GM18907 (cell line): ENCODE measurements at regions not wholly inside any gene's neighbourhood (a gene's known extent, or its start where the extent isn't known, plus 50 kb on each side); places are given as distances from the start of the nearest gene placed in this dataset.
"Not testable (repeated sequence)": the region's sequence is repeated elsewhere in the genome, so short reads cannot be mapped to it uniquely, and the experiment has no call there.

Experiments used
- ATAC-seq: cut with Tn5 transposase; IDR thresholded peaks from one replicate; pipeline ENCODE4 v1.9.1; 2021; ENCODE audit warnings: mild to moderate bottlenecking, moderate library complexity; ENCODE audit not compliant: unreplicated experiment

DNA sequence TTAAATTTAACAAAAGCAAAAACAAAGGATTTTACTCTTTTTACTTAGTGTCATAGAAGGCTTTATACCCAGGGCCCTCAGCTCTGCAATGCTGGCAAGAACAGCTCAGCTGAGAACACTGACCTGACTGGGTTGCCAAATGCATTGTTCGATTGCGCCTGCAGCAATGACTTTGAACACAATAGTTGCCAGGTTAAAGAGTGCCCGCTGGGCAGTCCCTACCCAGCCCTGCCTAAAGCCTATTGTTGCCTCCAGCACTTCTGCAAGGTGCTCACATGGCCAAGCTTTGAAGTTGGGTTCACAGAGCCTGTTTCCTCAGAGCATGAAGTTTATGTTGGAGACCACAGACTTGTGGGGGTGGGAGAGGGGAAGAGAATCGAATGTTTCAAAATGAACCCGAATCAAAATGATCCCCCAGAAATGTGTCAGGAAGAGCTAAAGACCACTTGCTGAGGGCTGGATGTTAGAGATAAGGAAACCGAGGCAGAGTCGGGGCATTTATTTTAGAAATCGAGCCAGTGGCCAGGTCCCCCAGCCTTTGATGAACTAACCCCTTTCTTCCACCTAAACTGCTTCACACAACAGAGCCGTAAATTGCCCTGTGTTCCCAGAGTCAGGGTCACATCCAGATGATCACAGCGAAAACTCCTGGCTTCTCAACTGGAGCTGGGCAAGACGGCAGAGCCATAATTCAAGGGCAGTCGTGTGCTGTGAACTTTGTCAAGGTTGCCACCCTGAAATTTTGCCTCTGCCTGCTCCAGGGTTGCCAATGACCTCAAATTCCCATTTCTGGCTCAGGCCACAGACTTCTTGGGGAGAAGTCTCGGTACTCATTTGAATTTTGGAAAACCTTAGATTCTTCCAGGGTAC, 55.0 kb downstream of the FOXA2 start:
- no peak for ATAC-seq

DNA sequence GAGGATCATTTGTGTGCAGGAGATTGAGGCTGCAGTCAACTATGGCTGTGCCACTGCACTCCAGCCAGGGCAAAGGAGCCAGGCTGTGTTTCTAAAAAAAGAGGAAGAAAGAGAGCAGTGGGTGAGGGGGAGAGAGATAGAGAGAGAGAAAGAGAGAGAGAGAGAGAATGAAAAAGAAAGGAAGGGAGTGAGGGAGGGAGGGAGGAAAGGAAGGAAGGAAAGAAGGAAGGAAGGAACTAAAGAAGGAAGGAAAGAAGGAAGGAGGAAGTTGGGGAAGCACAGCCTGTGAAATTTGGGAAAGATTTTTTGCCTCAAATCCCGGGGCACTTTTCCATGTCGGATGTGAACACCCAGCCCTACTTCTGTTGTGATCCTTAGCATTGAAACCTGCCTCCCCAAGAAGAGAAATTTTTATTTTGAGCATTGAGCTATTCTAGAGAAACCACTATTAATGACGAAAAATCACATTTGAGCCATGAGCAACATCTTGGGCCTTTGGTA, 57.8 kb downstream of the FOXA2 start:
- no peak for ATAC-seq

DNA sequence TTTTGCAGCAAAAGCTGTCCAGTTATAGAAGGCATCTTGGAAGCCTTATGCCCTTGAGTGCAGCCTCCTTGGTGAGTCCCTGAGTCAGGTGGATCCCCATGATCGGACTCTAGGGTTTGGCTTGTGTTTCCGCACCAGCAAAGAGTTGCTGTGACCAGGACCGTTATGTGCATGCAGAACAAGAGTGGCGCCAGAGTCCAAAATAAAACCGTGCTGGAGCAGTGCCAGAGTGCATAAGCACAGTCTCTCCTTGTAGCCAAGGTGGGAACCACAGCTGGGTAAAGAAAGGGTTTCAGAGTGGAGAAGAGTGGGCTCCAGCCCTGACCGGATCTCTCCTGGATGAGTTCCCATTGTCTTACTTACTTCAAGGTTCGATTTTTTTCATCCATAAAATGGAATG, 58.6 kb downstream of the FOXA2 start:
- ATAC-seq, result no peak

DNA sequence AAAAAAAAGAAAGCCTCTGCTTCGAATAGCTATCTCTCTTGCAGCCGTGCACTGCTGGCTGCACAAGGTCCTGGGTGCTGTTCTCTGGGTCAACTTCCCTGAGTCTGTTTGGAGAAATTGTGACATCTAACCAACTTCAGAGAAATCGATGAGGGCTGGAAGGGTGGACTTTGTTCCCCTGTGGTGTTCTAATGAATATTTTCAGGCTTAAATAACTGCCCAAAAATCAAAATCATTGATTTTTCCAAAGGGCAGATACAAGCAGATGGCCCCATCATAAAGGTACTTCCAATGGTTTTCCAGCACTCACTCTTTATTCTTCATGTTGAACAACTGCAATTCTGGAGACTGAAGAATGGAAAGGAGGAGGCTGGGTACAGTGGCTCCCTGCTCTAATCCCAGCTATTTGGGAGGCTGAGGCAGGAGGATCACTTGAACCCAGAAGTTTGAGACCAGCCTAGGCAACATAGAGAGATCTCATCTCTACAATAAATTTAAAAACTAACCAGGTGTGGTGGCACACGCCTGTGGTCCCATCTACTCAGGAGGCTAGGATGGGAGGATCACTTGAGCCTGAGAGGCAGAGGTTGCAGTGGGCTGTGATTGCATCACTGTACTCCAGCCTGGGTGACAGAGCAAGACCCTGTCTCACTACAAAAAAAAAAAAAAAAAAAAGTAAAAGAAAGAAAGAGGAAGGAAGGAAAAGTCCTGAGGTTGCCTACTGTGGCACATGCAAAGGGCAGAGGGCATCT, 59.1 kb downstream of the FOXA2 start:
- no peak for ATAC-seq

DNA sequence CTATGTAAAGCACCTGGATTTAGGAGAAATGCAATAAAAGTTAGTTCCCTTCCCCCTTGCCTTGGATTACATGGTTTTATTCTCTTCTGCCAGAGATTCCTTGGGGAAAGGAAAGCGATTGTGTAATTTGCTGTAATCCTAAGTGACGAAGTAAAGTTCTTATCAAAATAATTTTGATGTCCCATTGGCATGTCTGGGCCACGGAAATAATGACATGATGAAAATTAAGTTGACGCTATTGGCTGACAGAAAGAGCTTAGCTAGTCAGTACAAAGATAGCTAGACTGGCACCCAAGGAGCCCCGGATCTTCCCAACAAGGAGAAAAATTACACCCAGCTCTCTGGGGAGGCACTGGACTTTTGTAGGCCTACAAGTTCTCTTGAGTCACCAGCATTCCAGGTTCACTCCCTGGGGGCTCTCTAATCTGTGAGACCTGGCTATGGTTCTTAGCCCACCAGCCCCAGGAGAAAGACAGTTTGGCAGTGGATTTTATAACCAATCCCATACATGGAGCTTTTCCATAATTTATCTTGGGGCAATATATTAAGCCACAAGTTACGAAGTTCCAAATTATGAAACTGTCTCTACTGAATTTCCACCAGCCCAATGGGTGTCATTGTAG, 59.9 kb downstream of the FOXA2 start:
- ATAC-seq, result no peak

DNA sequence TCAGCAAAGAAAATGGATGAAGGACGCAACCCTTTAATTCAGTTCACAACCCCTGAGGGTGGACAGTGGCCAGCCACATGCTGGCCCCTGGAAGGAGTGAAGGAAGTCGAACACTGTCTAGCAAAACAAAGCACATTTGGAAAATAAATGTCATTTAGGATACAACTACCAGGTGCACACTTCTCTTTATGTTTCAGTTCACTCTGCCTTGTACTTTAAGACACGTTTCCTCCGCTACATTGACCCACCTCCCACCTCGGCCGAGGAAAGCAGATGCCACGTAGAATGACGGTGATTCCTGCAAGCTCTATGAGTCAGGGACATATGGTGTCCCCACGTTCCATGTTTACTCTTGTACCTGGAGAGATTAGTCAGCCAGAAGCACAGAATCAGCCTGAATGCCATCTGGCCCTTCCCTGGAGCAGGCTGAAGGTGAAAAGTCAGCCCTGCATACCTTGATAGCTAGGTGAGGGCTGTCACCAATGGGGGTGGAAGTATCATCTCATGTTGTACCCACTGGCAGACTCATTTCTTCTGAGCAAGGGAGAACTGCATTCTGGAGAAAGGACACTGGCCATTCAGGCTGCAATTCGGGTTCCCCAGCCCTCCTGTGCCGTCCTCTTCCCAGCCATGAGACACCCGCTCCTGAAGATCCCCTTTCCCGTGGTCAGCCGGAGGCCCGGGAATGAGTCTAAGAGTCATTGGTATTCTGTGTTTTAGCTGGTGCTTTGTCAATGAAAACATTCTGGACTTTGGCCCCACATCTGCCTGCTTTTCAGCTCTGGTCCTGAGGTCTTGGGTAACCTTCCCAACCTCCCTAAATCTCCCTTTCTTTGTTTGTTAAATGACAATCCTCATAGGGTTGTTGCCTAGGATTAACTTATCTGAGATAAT, 60.6 kb downstream of the FOXA2 start:
- ATAC-seq, result no peak

DNA sequence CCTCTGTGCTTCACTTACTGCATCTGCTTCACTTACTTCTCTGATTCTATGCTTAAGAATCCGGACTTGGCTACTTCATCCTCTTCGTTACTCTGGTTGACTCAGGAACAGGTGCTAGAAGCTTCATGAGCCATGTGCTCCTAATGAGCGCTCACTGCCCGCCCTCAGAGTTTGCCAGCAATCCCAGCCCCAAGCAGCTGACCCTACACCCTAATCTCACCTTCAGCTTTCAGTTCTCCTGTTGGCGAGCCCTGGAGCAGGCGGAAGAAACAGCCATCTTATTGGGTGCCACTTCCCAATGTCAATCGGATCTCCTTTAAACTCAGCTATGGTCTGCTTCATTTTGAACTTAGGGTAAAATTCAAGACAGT, 61.3 kb downstream of the FOXA2 start:
- no peak for ATAC-seq

- no peak for ATAC-seq
Observed at GRCh38 chr20:22522701-22523100, 61.7 kb downstream of the FOXA2 start.

DNA sequence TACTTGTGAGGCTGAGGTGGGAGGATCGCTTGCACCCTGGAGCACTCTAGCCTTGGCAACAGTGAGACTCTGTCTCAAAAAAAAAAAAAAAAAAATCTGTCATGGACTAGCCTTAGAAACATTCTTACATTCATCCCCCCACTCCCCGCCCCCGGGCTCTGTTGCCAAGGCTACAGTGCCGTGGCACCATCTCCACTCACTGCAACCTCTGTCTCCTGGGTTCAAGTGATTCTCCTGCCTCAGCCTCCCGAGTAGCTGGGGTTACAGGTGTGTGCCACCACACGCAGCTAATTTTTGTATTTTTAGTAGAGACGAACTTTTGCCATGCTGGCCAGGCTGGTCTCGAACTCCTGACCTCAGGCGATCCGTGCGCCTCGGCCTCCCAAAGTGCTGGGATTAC, 62.4 kb downstream of the FOXA2 start:
- ATAC-seq, result not testable (repeated sequence)

DNA sequence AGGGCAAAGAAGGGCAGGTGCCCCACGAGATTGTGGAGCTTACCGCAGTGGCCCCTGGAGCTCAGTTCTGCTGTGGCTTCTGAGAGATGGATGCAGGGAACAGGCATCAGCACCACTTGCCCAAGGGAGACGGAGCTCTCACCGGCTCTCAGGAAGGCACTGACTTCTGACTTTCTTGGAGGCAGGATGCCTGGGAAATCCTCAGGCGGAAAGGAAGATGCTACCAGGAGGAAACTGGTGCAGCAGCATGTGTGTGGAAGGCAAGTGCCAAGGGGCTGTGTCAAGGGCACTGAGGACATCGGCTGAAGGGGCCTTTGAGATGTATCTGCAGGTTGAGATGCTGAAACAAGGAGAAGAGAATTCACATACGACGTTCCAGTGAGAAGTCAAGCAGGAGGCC, 64.0 kb downstream of the FOXA2 start:
- ATAC-seq, result no peak

DNA sequence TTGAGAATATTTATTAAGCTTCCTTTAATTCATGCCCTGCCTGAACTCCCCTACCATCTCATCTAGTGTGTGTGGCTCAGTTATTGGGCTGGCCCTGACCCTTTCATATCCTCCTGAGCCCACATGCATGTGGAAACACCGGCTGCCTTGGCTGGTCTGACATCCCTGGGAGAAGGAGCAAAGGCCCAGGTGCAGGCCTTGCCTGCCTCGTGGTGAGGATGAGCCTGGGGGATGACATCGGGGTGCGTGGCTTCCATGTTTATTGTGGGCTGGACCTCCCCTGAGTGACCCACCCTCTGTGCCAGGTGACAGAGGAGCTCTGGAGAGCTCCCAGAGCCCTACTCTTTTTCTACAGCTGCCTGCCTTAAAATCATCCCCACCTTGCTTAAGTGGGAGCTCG, 69.1 kb downstream of the FOXA2 start:
- no peak for ATAC-seq

- ATAC-seq, result no peak
Observed at GRCh38 chr20:22513574-22513973, 70.8 kb downstream of the FOXA2 start.

- ATAC-seq, result no peak
Observed at GRCh38 chr20:22512911-22513489, 71.4 kb downstream of the FOXA2 start.

- ATAC-seq, result no peak
Observed at GRCh38 chr20:22511943-22512910, 72.1 kb downstream of the FOXA2 start.

GRCh38 chr20:22509843-22510147, 74.6 kb downstream of the FOXA2 start:
- no peak for ATAC-seq

DNA sequence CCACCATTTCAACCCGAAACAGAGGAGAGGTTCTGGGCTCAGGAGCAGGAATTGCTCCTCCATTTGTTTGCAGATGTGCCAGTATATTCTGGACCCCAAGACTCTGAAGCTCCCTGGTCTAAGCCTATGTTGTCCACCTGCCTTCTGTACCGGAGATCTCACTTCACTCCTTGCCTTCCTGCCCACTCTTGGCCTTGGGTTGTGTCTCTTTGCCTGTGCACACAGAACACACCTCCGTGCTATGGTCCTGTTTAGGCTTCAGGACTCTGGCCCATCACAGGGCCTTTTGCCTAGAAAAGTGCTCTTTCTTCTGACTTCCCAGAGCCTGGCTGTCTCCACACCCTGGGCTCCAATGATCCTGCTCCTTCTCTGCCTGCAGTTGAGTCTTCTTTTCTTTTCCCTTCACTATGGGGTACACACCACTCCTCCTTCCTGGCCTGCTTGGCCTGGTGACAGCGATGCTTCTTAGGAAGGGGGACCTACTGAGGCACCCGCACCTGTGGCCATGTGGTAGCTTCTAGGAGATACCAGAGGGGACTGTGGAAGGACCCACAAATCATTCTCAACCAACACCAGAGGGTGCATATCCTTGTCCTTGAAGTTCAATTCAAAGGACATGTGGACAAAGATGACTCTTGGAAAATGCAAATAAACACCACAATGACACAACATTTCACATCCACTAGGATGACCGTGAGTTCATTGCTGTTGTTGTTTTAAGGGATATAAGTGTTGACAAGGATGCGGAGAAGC, 75.1 kb downstream of the FOXA2 start:
- ATAC-seq, result no peak

DNA sequence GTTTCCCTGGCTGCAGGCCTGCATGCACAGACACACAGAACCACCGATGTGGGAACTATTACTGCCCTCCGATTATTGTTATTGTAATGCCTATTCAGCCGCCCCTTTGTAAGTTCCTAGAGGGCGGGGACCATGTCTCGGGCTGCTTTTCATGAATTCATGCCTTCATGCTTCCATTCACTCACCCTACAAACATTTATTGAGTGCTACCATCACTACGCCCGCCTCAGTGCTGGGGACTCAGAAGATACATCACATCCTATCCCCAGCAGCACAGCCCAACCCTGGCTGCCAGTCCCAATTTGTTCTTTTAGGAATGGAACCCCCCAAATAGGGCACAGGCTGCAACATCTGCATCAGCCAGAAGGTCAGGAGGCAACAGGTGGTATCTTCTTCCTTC, 75.9 kb downstream of the FOXA2 start:
- ATAC-seq, result no peak

GRCh38 chr20:22507240-22507961, 77.0 kb downstream of the FOXA2 start:
- no peak for ATAC-seq
